Spinal cord (tissue), 9 donors: ENCODE measurements at regions not wholly inside any gene's neighbourhood (a gene's known extent, or its start where the extent isn't known, plus 50 kb on each side); places are given as distances from the start of the nearest gene placed in this dataset.

Experiments
- DNase-seq, 6 donors: peaks; one replicate each; pipeline versions ENCODE4 v3.0.0 to v3.0.0-alpha.2; 2013 to 2015; ENCODE audit warnings: low spot score in 6 of 6, low read depth in 4 of 6
- H3K27ac ChIP-seq: one replicate; pipeline ENCODE4 v1.5.1; 2013; ENCODE audit warnings: low read depth, low read length, control low read depth
- H3K27me3 ChIP-seq: one replicate; pipeline ENCODE4 v1.6.1; 2013; ENCODE audit warnings: low read length; ENCODE audit not compliant: control insufficient read depth, insufficient read depth
- H3K36me3 ChIP-seq: one replicate; pipeline ENCODE4 v1.6.1; 2013; ENCODE audit warnings: low read length; ENCODE audit not compliant: control insufficient read depth, insufficient read depth
- H3K4me1 ChIP-seq: one replicate; pipeline ENCODE4 v1.6.1; 2013; ENCODE audit warnings: low read length; ENCODE audit not compliant: control insufficient read depth, insufficient read depth
- H3K4me3 ChIP-seq: one replicate; pipeline ENCODE4 v1.5.1; 2013; ENCODE audit warnings: low read depth, low read length, control low read depth
- H3K9me3 ChIP-seq: one replicate; pipeline ENCODE4 v1.6.1; 2013; ENCODE audit warnings: low read length; ENCODE audit not compliant: control insufficient read depth, insufficient read depth
- WGBS: methylation state at CpG from one replicate; pipeline ENCODE4 v1.1.5; 2013; ENCODE audit warnings: missing lambda C conversion rate; ENCODE audit not compliant: insufficient coverage; 5-methylcytosine and 5-hydroxymethylcytosine counted together
- donor health status: healthy.

DNA sequence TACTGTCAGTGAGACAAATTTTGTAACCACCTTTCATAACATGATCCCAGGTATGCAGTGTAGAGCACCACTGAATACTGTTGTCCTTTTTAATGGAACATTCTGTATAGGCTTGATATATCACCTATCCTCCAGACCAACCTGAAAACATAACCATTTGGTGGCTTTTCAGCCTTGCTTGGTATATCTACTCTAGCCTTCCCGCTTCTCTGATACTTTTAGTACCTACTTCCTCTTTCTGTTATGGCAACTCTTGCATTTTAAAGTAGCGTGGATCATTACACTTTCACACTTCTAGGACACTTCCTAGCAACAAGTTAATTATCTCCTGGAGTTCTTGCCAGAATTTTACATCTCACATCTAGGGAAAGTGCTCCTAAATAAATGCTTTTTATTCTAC, 226.6 kb upstream of the ROBO1 start:
- Histone ChIP-seq H3K9me3 (no peaks in the 10 kb centered on the region), H3K4me1 (no peaks in the 10 kb centered on the region), H3K27ac (no peak overlapping the region), H3K4me3 (no peak overlapping the region), H3K36me3 (no peaks in the 10 kb centered on the region), H3K27me3 (no peaks in the 10 kb centered on the region)
- WGBS: 31% methylated on average over 2 of the region's 2 CpGs
- DNase-seq: no peak

DNA sequence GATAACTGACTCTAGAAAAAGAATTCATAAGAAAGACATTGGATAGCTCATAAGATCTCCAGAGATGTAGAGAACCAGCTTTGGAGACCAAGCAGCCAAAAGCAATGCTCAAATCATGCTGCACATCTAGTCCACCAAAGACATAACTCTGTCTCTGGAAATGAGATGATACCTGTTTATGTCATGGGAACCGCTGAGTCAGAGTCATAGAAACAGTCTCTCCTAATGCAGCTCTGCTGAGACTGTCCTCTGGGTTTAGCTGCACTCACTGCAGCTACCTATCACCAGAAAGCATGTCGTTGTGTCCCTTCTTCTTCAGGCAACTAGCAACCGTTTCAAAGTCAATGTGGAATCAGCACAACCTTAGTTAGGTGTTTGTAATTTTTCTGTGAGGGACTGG, 218.5 kb upstream of the ROBO1 start:
- no peak overlapping the region for H3K27ac ChIP-seq
- H3K9me3 ChIP-seq: no peaks in the 10 kb centered on the region
- H3K27me3 ChIP-seq: no peaks in the 10 kb centered on the region
- 100% methylated on average over 1 of the region's 3 CpGs for WGBS
- no peaks in the 10 kb centered on the region for H3K4me1 ChIP-seq
- H3K4me3 ChIP-seq: no peak overlapping the region
- peak in 1 of 6 donors; percentile 10 for DNase-seq
- no peaks in the 10 kb centered on the region for H3K36me3 ChIP-seq

DNA sequence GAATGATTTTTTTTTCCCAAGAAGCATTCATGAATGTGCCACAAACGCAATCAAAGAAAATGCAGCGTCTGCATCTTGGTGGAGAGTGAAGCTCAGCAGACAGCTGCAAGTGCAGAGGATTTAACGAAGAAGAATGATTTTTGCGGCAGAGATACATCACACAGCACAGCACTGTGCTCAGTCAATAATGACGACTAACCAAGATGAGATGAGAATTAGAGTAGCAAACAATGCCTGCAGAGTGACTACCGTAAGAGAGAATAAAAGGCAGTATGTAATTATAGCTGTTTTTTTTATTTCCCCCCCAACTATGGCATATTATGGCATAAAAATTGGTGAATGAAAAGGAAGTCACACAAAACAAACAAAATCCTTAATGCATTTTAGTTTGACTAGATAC, 218.0 kb upstream of the ROBO1 start:
- no peak overlapping the region for H3K4me3 ChIP-seq
- WGBS: 93% methylated on average over 2 of the region's 6 CpGs
- no peaks in the 10 kb centered on the region for H3K27me3 ChIP-seq
- no peaks in the 10 kb centered on the region for H3K36me3 ChIP-seq
- no peaks in the 10 kb centered on the region for H3K9me3 ChIP-seq
- peak in 2 of 6 donors; percentile 7 to 64 for DNase-seq
- H3K27ac ChIP-seq: no peak overlapping the region
- no peaks in the 10 kb centered on the region for H3K4me1 ChIP-seq

DNA sequence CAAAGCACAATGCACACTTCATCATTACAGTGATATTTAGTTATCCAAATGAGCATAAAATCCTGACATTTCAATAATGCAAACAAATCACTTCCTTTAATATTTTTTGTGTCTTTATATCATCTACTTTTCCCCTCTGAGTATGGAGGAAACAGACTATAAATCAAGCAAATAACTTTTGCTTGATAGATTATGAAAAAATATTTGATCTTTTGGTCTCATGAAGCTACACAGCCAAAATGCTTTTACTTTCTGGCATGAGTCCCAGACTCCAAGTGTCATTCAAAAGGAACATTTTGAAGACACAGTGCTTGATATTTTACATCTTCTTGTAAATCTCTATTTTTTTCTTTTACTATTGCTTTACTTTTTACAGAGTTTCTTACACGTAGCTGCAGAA, 215.3 kb upstream of the ROBO1 start:
- DNase-seq: peak in 2 of 6 donors; percentile 56 to 61
- no peaks in the 10 kb centered on the region for H3K36me3 ChIP-seq
- no peaks in the 10 kb centered on the region for H3K27me3 ChIP-seq
- WGBS: no CpG with 5 or more reads among the region's 1 CpG
- H3K4me3 ChIP-seq: no peak overlapping the region
- H3K27ac ChIP-seq: no peak overlapping the region
- no peaks in the 10 kb centered on the region for H3K4me1 ChIP-seq
- no peaks in the 10 kb centered on the region for H3K9me3 ChIP-seq

DNA sequence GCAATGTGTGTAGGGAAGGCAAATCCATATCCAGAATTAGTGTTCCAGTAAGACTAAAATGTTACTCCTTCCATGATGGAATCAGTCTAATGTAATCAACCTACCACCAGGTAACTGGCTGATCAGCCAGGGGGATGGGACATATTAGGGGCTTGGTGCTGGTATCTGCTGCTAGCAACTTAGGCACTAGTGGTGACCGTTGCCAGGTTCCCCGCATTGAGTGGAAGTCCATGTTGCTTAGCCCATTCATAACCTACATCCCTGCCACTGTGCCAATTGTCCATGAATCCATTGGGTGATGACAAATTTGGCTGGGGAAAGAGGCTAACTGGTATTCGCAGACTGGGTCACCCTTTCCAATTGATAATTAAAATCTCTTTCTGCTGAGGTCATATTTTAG, 212.2 kb upstream of the ROBO1 start:
- no peaks in the 10 kb centered on the region for H3K27me3 ChIP-seq
- no peak overlapping the region for H3K4me3 ChIP-seq
- H3K4me1 ChIP-seq: no peaks in the 10 kb centered on the region
- WGBS: no CpG with 5 or more reads among the region's 3 CpGs
- DNase-seq: no peak
- no peaks in the 10 kb centered on the region for H3K9me3 ChIP-seq
- H3K36me3 ChIP-seq: no peaks in the 10 kb centered on the region
- no peak overlapping the region for H3K27ac ChIP-seq

DNA sequence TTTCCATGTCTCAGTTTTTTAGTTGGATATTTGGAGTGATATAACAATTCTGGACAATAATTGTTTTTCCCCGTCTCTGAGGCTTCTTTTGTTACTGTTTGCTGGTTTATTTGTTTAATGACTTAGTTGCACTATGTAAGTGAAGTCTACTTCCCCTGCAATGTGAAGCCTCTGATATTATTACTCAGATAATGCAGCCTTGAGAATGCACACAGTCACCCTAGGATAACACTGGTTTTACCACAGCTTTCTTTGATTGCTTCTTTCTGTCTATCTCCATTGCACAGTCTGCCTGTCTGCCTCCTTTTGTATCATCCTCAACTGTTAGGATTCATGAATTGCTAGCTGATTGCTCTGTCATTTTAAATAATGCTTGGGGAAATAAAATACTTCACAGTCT, 208.7 kb upstream of the ROBO1 start:
- H3K27me3 ChIP-seq: no peaks in the 10 kb centered on the region
- WGBS: no CpG with 5 or more reads among the region's 1 CpG
- H3K4me3 ChIP-seq: no peak overlapping the region
- H3K4me1 ChIP-seq: no peaks in the 10 kb centered on the region
- no peaks in the 10 kb centered on the region for H3K36me3 ChIP-seq
- H3K27ac ChIP-seq: no peak overlapping the region
- DNase-seq: no peak
- H3K9me3 ChIP-seq: no peaks in the 10 kb centered on the region

DNA sequence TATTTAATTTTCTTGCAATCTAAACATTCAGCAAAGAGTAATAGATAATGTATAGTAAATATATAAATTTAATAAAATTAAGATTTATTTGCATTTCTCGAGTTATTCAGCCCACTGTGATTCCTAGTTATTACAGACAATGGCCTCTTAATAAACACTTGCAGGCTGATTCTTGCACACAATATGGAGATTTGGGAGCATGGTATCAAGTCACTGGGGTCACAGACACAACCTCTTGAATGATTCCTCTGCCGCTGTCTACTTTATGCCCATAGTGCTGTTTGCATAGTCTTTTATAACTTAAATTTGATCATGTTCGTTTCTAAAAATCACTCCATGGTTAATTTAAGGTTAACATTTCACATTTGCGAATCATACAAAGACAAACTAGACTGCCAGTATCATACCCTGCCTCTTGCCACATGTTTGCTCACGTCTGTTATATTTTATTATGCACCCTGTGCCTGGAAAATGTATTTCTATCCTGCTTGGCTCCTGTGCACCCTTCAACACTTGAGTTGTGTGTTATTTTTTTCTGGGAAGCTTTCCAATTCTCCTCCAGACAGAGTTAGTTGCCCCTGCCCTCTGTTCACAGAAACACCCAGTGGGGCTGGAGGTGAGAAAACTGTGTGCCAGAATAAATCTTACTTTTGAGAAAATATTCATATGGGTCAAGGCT, 206.3 kb upstream of the ROBO1 start:
- no peak overlapping the region for H3K27ac ChIP-seq
- no peak overlapping the region for H3K4me3 ChIP-seq
- no peaks in the 10 kb centered on the region for H3K36me3 ChIP-seq
- peak in 1 of 6 donors; percentile 66 for DNase-seq
- WGBS: 100% methylated on average over 1 of the region's 5 CpGs
- no peaks in the 10 kb centered on the region for H3K27me3 ChIP-seq
- H3K9me3 ChIP-seq: no peaks in the 10 kb centered on the region
- H3K4me1 ChIP-seq: no peaks in the 10 kb centered on the region

DNA sequence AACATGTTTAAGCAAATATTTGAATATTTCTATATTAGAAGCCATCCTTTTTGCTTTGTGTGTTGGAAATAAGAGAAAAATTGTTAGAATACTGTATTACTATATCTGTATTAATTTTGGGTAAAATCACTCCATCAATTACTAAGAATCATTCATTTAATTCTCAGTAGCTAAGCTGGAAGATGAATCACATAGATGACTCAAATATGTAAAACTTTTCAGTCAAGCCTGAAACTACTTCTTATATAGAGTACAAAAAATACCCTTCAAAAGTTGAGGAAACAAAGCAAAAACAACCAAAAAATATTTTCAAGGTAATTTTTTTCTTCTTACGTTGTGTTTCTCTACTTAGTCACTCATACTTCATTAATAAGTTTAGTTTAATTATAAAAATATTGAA, 205.7 kb upstream of the ROBO1 start:
- Histone ChIP-seq H3K27me3 (no peaks in the 10 kb centered on the region), H3K4me1 (no peaks in the 10 kb centered on the region), H3K9me3 (no peaks in the 10 kb centered on the region), H3K4me3 (no peak overlapping the region), H3K36me3 (no peaks in the 10 kb centered on the region), H3K27ac (no peak overlapping the region)
- no peak for DNase-seq
- WGBS: no CpG with 5 or more reads among the region's 1 CpG

DNA sequence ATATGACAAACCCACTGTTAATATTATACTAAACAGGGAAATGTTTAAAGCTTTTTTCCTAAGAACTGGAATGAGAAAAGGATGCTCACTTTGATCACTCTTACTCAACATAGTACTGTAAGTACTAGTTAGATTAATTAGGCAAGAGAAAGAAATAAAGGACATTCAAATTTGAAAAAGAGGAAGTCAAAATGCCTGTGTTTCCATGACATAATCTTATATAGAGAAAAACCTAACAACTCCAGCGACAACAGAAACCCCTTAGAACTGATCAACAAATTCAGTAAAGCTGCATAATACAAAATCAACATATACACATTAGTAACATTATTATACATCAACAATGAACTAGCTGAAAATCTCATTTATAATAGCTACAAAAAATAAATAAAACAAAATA, 200.6 kb upstream of the ROBO1 start:
- Histone ChIP-seq H3K4me3 (no peak overlapping the region), H3K36me3 (no peaks in the 10 kb centered on the region), H3K9me3 (no peaks in the 10 kb centered on the region), H3K4me1 (no peaks in the 10 kb centered on the region), H3K27me3 (no peaks in the 10 kb centered on the region), H3K27ac (no peak overlapping the region)
- no peak for DNase-seq
- no CpG with 5 or more reads among the region's 1 CpG for WGBS

DNA sequence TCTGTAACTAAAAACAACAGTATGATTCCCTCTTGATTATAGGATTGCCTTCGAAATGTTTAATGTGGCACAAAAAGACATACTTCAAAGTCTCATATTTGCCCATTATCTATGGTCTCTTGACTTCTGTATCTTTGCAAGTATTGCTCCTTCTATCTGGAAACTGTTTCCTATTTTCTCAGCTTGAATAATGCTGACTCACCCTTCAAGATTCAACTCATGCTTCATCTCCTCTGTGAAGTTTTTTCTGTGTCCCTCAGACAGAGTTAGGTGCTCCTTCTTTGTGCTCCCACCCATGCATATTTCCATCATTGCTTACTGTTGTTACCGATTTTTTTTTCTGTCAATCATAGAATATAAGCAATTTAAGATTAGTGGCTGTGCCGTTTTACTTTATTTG, 192.8 kb upstream of the ROBO1 start:
- Histone ChIP-seq H3K9me3 (peaks cover 3% of the 10 kb centered on the region), H3K27ac (no peak overlapping the region), H3K4me3 (no peak overlapping the region), H3K4me1 (no peaks in the 10 kb centered on the region), H3K27me3 (no peaks in the 10 kb centered on the region), H3K36me3 (no peaks in the 10 kb centered on the region)
- 100% methylated on average over 1 of the region's 3 CpGs for WGBS
- no peak for DNase-seq
